Neural cell (in vitro differentiated cells): ENCODE measurements at regions not wholly inside any gene's neighbourhood (a gene's known extent, or its start where the extent isn't known, plus 50 kb on each side); places are given as distances from the start of the nearest gene placed in this dataset.

Source experiments
- H2AFZ ChIP-seq: fragments of 200-600, 300-800 bp; sonication (generic), shearing (Covaris generic); 2 replicates; pipeline ENCODE4 v1.6.0; 2014; ENCODE audit warnings: low read depth, mild to moderate bottlenecking, antibody characterized with exemption, low read length, moderate library complexity
- H3F3A ChIP-seq: fragments of 200-600 bp; shearing (Covaris generic); 2 replicates; pipeline ENCODE4 v1.6.1; 2016; ENCODE audit warnings: mild to moderate bottlenecking, moderate library complexity, mixed read lengths, antibody characterized with exemption, low read length; ENCODE audit not compliant: insufficient read depth, poor library complexity, severe bottlenecking
- H3K27ac ChIP-seq: fragments of 200-600, 300-800 bp; sonication (generic), shearing (Covaris generic); 2 replicates; pipeline ENCODE4 v1.5.1; 2014; ENCODE audit warnings: mild to moderate bottlenecking, low read length, moderate library complexity
- H3K27me3 ChIP-seq: fragments of 300-800, 200-600 bp; sonication (generic), shearing (Covaris generic); 2 replicates; pipeline ENCODE4 v1.6.0; 2014; ENCODE audit warnings: mild to moderate bottlenecking, low read depth, low read length, moderate library complexity; ENCODE audit not compliant: insufficient read depth
- H3K36me3 ChIP-seq: fragments of 300-800, 200-600 bp; sonication (generic), shearing (Covaris generic); 2 replicates; pipeline ENCODE4 v1.5.1; 2014; ENCODE audit warnings: mild to moderate bottlenecking, antibody characterized with exemption, low read length, moderate library complexity; ENCODE audit not compliant: insufficient read depth
- H3K4me2 ChIP-seq: fragments of 300-800, 200-600 bp; sonication (generic), shearing (Covaris generic); 2 replicates; pipeline ENCODE4 v1.6.0; 2014; ENCODE audit warnings: mild to moderate bottlenecking, low read length
- H3K4me3 ChIP-seq: fragments of 300-800, 200-600 bp; sonication (generic), shearing (Covaris generic); 2 replicates; pipeline ENCODE4 v1.5.1; 2014; ENCODE audit warnings: mild to moderate bottlenecking, low read length, moderate library complexity
- H3K79me2 ChIP-seq: fragments of 200-600 bp; shearing (Covaris generic); replicated peaks from 2 replicates; pipeline ENCODE4 v1.6.0; 2014; ENCODE audit warnings: mild to moderate bottlenecking, low read length, moderate library complexity; ENCODE audit not compliant: insufficient read depth
- H3K9ac ChIP-seq: fragments of 300-800, 200-600 bp; sonication (generic), shearing (Covaris generic); 2 replicates; pipeline ENCODE4 v1.6.1; 2016; ENCODE audit warnings: mild to moderate bottlenecking, low read length, mixed read lengths
- H3K9me2 ChIP-seq: fragments of 200-600 bp; shearing (Covaris generic); 2 replicates; pipeline ENCODE4 v1.6.1; 2016; ENCODE audit warnings: mild to moderate bottlenecking, low read length, mixed read lengths; ENCODE audit not compliant: insufficient read depth
- H3K9me3 ChIP-seq: fragments of 200-600, 300-800 bp; sonication (generic), shearing (Covaris generic); 2 replicates; pipeline ENCODE4 v1.6.1; 2016; ENCODE audit warnings: mild to moderate bottlenecking, mixed run types, low read length, moderate library complexity, mixed read lengths
- H4K20me1 ChIP-seq: fragments of 200-600 bp; shearing (Covaris generic); 2 replicates; pipeline ENCODE4 v1.6.1; 2016; ENCODE audit warnings: mild to moderate bottlenecking, mixed run types; ENCODE audit not compliant: insufficient read depth
- EP300 ChIP-seq: fragments of 450-650 bp; conservative IDR thresholded peaks from 2 replicates; pipeline ENCODE4 v1.6.1; 2014; ENCODE audit warnings: antibody characterized with exemption, mild to moderate bottlenecking, moderate library complexity; ENCODE audit not compliant: poor library complexity, severe bottlenecking
- EZH2 ChIP-seq: fragments of 200-600, 300-800 bp; shearing (Covaris generic), sonication (generic); IDR thresholded peaks from 2 replicates; pipeline ENCODE4 v1.6.1; 2014; ENCODE audit warnings: antibody characterized with exemption, low read length, borderline replicate concordance, mild to moderate bottlenecking; ENCODE audit not compliant: insufficient read depth, poor library complexity, severe bottlenecking
- MXI1 ChIP-seq: fragments of 450-650 bp; conservative IDR thresholded peaks from 2 replicates; pipeline ENCODE4 v1.6.1; 2014; ENCODE audit warnings: antibody characterized with exemption, mild to moderate bottlenecking; ENCODE audit not compliant: poor library complexity, severe bottlenecking
- POLR2AphosphoS5 ChIP-seq: IDR thresholded peaks from 2 replicates; pipeline ENCODE4 v1.6.1; 2012
- RAD21 ChIP-seq: fragments of 450-650 bp; conservative IDR thresholded peaks from 2 replicates; pipeline ENCODE4 v1.6.1; 2014; ENCODE audit warnings: antibody characterized with exemption, mild to moderate bottlenecking, moderate library complexity
- SMC3 ChIP-seq: fragments of 450-650 bp; conservative IDR thresholded peaks from 2 replicates; pipeline ENCODE4 v1.6.1; 2014; ENCODE audit warnings: antibody characterized with exemption, mild to moderate bottlenecking, moderate library complexity; ENCODE audit not compliant: poor library complexity
- TAF1 ChIP-seq: IDR thresholded peaks from 2 replicates; pipeline ENCODE4 v1.6.1; 2012; ENCODE audit warnings: low read depth
- TF ChIP-seq, protein P1 (sequence below): IDR thresholded peaks from 2 replicates; pipeline ENCODE4 v1.6.1; 2012; ENCODE audit warnings: borderline replicate concordance
- TF ChIP-seq, protein P2 (sequence below): fragments of 450-650 bp; IDR thresholded peaks from 2 replicates; pipeline ENCODE4 v1.5.1; 2014; ENCODE audit warnings: antibody characterized with exemption, mild to moderate bottlenecking, moderate library complexity; ENCODE audit not compliant: poor library complexity, severe bottlenecking

DNA sequence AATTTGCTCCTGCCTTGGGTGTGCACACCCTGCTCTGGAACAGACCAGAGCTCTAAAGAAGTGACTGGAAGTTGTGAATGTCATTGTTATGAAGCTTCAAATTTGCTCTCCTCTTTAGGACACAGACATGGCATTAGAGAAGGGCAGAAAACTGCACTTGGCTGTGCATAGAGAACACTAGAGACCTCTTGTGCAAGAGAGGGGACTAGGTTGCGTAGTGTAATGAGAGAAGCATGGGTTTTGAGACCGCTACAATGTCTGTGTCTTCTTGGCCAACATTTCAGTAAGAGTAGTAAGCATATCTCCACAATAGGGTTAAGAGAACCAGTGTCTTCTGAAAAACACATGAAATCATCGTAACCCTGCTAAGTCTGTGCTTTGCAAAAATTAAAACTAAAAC, 423.3 kb downstream of the SPRY2 start:
- no peaks in the 10 kb centered on the region for H3F3A ChIP-seq
- no peak overlapping the region for H3K27ac ChIP-seq
- H3K36me3 ChIP-seq = no peaks in the 10 kb centered on the region
- no peaks in the 10 kb centered on the region for H4K20me1 ChIP-seq
- no peaks in the 10 kb centered on the region for H3K9me3 ChIP-seq
- no peaks in the 10 kb centered on the region for H3K9me2 ChIP-seq
- TF ChIP-seq, protein P1, sequence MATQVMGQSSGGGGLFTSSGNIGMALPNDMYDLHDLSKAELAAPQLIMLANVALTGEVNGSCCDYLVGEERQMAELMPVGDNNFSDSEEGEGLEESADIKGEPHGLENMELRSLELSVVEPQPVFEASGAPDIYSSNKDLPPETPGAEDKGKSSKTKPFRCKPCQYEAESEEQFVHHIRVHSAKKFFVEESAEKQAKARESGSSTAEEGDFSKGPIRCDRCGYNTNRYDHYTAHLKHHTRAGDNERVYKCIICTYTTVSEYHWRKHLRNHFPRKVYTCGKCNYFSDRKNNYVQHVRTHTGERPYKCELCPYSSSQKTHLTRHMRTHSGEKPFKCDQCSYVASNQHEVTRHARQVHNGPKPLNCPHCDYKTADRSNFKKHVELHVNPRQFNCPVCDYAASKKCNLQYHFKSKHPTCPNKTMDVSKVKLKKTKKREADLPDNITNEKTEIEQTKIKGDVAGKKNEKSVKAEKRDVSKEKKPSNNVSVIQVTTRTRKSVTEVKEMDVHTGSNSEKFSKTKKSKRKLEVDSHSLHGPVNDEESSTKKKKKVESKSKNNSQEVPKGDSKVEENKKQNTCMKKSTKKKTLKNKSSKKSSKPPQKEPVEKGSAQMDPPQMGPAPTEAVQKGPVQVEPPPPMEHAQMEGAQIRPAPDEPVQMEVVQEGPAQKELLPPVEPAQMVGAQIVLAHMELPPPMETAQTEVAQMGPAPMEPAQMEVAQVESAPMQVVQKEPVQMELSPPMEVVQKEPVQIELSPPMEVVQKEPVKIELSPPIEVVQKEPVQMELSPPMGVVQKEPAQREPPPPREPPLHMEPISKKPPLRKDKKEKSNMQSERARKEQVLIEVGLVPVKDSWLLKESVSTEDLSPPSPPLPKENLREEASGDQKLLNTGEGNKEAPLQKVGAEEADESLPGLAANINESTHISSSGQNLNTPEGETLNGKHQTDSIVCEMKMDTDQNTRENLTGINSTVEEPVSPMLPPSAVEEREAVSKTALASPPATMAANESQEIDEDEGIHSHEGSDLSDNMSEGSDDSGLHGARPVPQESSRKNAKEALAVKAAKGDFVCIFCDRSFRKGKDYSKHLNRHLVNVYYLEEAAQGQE = no peak
- TF ChIP-seq EZH2 (no peak), EP300 (no peak), TAF1 (no peak), POLR2AphosphoS5 (no peak), RAD21 (no peak), MXI1 (no peak), SMC3 (no peak)
- TF ChIP-seq, protein P2, sequence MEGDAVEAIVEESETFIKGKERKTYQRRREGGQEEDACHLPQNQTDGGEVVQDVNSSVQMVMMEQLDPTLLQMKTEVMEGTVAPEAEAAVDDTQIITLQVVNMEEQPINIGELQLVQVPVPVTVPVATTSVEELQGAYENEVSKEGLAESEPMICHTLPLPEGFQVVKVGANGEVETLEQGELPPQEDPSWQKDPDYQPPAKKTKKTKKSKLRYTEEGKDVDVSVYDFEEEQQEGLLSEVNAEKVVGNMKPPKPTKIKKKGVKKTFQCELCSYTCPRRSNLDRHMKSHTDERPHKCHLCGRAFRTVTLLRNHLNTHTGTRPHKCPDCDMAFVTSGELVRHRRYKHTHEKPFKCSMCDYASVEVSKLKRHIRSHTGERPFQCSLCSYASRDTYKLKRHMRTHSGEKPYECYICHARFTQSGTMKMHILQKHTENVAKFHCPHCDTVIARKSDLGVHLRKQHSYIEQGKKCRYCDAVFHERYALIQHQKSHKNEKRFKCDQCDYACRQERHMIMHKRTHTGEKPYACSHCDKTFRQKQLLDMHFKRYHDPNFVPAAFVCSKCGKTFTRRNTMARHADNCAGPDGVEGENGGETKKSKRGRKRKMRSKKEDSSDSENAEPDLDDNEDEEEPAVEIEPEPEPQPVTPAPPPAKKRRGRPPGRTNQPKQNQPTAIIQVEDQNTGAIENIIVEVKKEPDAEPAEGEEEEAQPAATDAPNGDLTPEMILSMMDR = no peak
- no peak overlapping the region for H3K4me2 ChIP-seq
- no peak overlapping the region for H3K9ac ChIP-seq
- no peak overlapping the region for H3K4me3 ChIP-seq
- no peaks in the 10 kb centered on the region for H3K79me2 ChIP-seq
- no peaks in the 10 kb centered on the region for H3K27me3 ChIP-seq
- H2AFZ ChIP-seq = no peak overlapping the region

DNA sequence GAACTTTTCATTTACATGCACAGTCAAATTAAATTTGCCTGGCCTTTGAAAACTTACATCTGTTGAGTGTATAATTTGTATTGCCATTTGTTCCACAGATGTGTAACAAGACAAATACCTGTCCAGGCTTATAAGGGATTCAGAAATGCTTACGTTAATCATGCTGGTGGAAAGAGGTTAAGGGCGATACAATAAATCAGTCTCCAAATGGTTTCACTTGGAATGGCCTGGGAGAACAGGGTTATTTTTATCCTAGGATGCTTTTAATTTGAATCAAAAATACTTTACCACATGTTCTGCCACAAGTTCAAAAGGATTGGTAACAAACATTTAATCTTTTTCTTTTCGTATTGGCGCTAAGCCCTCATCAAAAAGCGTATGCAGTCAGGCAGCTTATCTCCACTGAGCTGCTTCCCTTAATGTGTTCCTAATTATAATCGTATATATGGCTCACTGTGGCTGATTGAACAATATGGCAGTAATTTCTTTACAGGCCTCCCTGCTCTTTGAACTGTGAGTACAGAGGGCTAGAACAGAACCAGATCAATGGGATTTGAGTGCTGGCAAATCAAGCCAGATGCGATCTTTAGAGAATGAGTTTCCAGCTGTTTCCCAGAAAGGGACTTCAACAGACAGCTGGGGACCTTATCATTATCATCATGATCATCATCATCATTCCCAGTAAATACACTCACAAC, 425.7 kb downstream of the SPRY2 start:
- Histone ChIP-seq H3K9me3 (no peaks in the 10 kb centered on the region), H3K4me2 (no peak overlapping the region), H3K27ac (no peak overlapping the region), H3K36me3 (no peaks in the 10 kb centered on the region), H3K9me2 (no peaks in the 10 kb centered on the region), H3F3A (no peaks in the 10 kb centered on the region), H3K27me3 (no peaks in the 10 kb centered on the region), H4K20me1 (no peaks in the 10 kb centered on the region), H2AFZ (no peak overlapping the region), H3K79me2 (no peaks in the 10 kb centered on the region), H3K9ac (no peak overlapping the region), H3K4me3 (no peak overlapping the region)
- no peak for TF ChIP-seq TAF1
- TF ChIP-seq EP300 = no peak
- peak; percentile 10 for TF ChIP-seq POLR2AphosphoS5
- TF ChIP-seq, protein P2 = no peak
- TF ChIP-seq, protein P1 = no peak
- no peak for TF ChIP-seq SMC3
- TF ChIP-seq EZH2 = no peak
- TF ChIP-seq RAD21 = no peak
- no peak for TF ChIP-seq MXI1
